ENCODE measurements at regions not wholly inside any gene's neighbourhood (a gene's known extent, or its start where the extent isn't known, plus 50 kb on each side); places are given as distances from the start of the nearest gene placed in this dataset.

DNA sequence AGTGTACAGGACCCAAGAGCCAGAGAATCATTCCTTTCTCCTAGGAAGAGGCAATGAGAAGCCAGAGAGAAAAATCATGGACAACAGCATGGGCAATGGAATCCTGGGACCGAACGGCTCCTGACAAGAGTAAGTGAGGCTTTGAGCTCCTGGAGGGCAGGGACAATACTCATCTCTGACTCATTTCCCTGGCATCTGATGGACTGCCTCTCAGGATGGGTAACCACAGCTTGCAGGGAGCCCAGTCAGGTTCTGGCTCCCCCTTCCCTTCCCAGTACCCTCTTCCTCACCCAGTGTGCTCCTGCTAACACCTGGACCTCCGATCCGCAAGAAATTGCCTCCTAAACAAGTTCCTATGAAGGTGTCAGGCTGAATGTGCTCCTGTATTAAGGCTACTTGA, 51.2 kb upstream of the SORCS3 start (continued):
- TF ChIP-seq, protein P1, sequence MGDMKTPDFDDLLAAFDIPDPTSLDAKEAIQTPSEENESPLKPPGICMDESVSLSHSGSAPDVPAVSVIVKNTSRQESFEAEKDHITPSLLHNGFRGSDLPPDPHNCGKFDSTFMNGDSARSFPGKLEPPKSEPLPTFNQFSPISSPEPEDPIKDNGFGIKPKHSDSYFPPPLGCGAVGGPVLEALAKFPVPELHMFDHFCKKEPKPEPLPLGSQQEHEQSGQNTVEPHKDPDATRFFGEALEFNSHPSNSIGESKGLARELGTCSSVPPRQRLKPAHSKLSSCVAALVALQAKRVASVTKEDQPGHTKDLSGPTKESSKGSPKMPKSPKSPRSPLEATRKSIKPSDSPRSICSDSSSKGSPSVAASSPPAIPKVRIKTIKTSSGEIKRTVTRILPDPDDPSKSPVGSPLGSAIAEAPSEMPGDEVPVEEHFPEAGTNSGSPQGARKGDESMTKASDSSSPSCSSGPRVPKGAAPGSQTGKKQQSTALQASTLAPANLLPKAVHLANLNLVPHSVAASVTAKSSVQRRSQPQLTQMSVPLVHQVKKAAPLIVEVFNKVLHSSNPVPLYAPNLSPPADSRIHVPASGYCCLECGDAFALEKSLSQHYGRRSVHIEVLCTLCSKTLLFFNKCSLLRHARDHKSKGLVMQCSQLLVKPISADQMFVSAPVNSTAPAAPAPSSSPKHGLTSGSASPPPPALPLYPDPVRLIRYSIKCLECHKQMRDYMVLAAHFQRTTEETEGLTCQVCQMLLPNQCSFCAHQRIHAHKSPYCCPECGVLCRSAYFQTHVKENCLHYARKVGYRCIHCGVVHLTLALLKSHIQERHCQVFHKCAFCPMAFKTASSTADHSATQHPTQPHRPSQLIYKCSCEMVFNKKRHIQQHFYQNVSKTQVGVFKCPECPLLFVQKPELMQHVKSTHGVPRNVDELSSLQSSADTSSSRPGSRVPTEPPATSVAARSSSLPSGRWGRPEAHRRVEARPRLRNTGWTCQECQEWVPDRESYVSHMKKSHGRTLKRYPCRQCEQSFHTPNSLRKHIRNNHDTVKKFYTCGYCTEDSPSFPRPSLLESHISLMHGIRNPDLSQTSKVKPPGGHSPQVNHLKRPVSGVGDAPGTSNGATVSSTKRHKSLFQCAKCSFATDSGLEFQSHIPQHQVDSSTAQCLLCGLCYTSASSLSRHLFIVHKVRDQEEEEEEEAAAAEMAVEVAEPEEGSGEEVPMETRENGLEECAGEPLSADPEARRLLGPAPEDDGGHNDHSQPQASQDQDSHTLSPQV (IDR thresholded peaks at IDR 0.05): no peak
- no peak for TF ChIP-seq CBFB (CRISPR knock-in tag; IDR thresholded peaks at IDR 0.05)
- TF ChIP-seq ZNF133 (CRISPR knock-in tag; IDR thresholded peaks at IDR 0.05): no peak

Data from K562 (cell line).